HL-60 (cell line): ENCODE measurements at regions not wholly inside any gene's neighbourhood (a gene's known extent, or its start where the extent isn't known, plus 50 kb on each side); places are given as distances from the start of the nearest gene placed in this dataset.

Experiments used
- CTCF ChIP-seq: IDR thresholded peaks from one replicate; pipeline ENCODE4 v1.5.1; 2011; ENCODE audit warnings: low read length, control low read depth, inconsistent platforms; ENCODE audit not compliant: insufficient read depth
- REST ChIP-seq: IDR thresholded peaks from 2 replicates; pipeline ENCODE4 v1.6.1; 2012; ENCODE audit warnings: low read depth; ENCODE audit not compliant: insufficient replicate concordance

- TF ChIP-seq REST, result no peak
- no peak for TF ChIP-seq CTCF
Observed at GRCh38 chr15:85879334-85880163, 84.8 kb upstream of the KLHL25 start.
